Panc1 (cell line): ENCODE measurements at regions not wholly inside any gene's neighbourhood (a gene's known extent, or its start where the extent isn't known, plus 50 kb on each side); places are given as distances from the start of the nearest gene placed in this dataset.

ENCODE experiments used
- ATAC-seq: fragments of 200-7000 bp; cut with Tn5 transposase; 2 replicates; pipeline ENCODE4 v1.9.1; 2020; ENCODE audit warnings: mild to moderate bottlenecking, moderate library complexity
- BruUV-seq: library from RNA; stranded (reverse); fragments of 400-500 nt; replicated peaks from 2 replicates; lab custom pipeline; 2021; lab: Mats Ljungman, UMichigan
- CTCF ChIA-PET: fragments of 300-600 bp; sonication (Branson Sonifier 250); formaldehyde crosslinking; loops from one replicate; lab custom pipeline; 2022; ENCODE audit warnings: antibody characterized with exemption; lab: Charles Lee
- POLR2A ChIA-PET: fragments of 300-600 bp; sonication (Branson Sonifier 250); formaldehyde crosslinking; loops from one replicate; lab custom pipeline; 2022; ENCODE audit warnings: antibody characterized with exemption; lab: Charles Lee
- DNase-seq: peaks from one replicate; pipeline ENCODE4 v3.0.0-alpha.2; 2010; ENCODE audit warnings: low read depth, low spot score
- H3K27ac ChIP-seq: 2 replicates; pipeline ENCODE4 v1.5.1; 2011; ENCODE audit warnings: mild to moderate bottlenecking, low read length, inconsistent platforms
- H3K27me3 ChIP-seq: fragments of 200-500 bp; sonication (Bioruptor generic); 2 replicates; pipeline ENCODE4 v1.6.0; 2014; ENCODE audit warnings: low read length, inconsistent platforms; ENCODE audit not compliant: control insufficient read depth, insufficient read depth
- H3K36me3 ChIP-seq: fragments of 200-500 bp; sonication (Bioruptor generic); 2 replicates; pipeline ENCODE4 v1.5.1; 2014; ENCODE audit warnings: inconsistent platforms, mild to moderate bottlenecking, low read length, moderate library complexity; ENCODE audit not compliant: control insufficient read depth, insufficient read depth
- H3K4me1 ChIP-seq: 2 replicates; pipeline ENCODE4 v1.5.1; 2011; ENCODE audit warnings: inconsistent platforms, mild to moderate bottlenecking, low read length, moderate library complexity; ENCODE audit not compliant: control insufficient read depth, insufficient read depth
- H3K4me3 ChIP-seq, 2 experiments: 2 replicates each; pipeline ENCODE4 v1.5.1; 2011 to 2012; ENCODE audit warnings: low read depth in 2 of 2, low read length in 2 of 2, mild to moderate bottlenecking in 2 of 2, inconsistent platforms in 1 of 2, moderate library complexity in 1 of 2
- H3K9me3 ChIP-seq: fragments of 200-500 bp; sonication (Bioruptor generic); 2 replicates; pipeline ENCODE4 v1.5.1; 2014; ENCODE audit warnings: low read depth, mild to moderate bottlenecking, inconsistent platforms, low read length, moderate library complexity; ENCODE audit not compliant: control insufficient read depth, insufficient read depth
- CTCF ChIP-seq: fragments of 450-650 bp; IDR thresholded peaks from 2 replicates; pipeline ENCODE4 v1.5.1; 2017; ENCODE audit warnings: mild to moderate bottlenecking
- POLR2AphosphoS5 ChIP-seq: IDR thresholded peaks from 2 replicates; pipeline ENCODE4 v1.6.1; 2012; ENCODE audit warnings: mild to moderate bottlenecking, low read depth, low read length, moderate library complexity
- SIN3A ChIP-seq: IDR thresholded peaks from 2 replicates; pipeline ENCODE4 v1.6.1; 2012; ENCODE audit warnings: low read depth, mild to moderate bottlenecking, low read length, moderate library complexity, borderline replicate concordance; ENCODE audit not compliant: insufficient read depth
- TCF7L2 ChIP-seq: IDR thresholded peaks from 2 replicates; pipeline ENCODE4 v1.6.1; 2011; ENCODE audit warnings: mild to moderate bottlenecking, low read depth, low read length, inconsistent platforms
- in situ Hi-C: cut with HindIII; loops from 2 replicates; pipeline ENCODE4 v1.10.0; 2016; ENCODE audit warnings: low sequenced_read_pairs, low pct_unique_long_range_greater_than_20kb
- intact Hi-C: fragments of 100-400 bp; cut with micrococcal nuclease; formaldehyde crosslinking; loops from one replicate; pipeline ENCODE4 v1.10.0; 2022; ENCODE audit not compliant: unreplicated experiment
- TF ChIP-seq, protein P1 (sequence below), 2 experiments: IDR thresholded peaks; 2 replicates each; pipeline ENCODE4 v1.6.1; 2011 to 2012; ENCODE audit warnings: low read depth in 2 of 2, control low read depth in 1 of 2, low read length in 1 of 2, mild to moderate bottlenecking in 1 of 2, moderate library complexity in 1 of 2; ENCODE audit not compliant: insufficient read depth in 1 of 2

GRCh38 chr5:54772684-54773083, 212.7 kb downstream of the ESM1 start:
- ChIA-PET CTCF (no interaction called here), POLR2A (no interaction called here)
- in situ Hi-C loops (no loop called here), intact Hi-C loops (no loop called here)
- BruUV-seq = no TSS peak
- H3K36me3 ChIP-seq = no peaks in the 10 kb centered on the region
- no peak for DNase-seq
- no peak overlapping the region for H3K27ac ChIP-seq
- TF ChIP-seq TCF7L2 = no peak
- no peak for TF ChIP-seq SIN3A
- no peak for TF ChIP-seq POLR2AphosphoS5
- TF ChIP-seq, protein P1, sequence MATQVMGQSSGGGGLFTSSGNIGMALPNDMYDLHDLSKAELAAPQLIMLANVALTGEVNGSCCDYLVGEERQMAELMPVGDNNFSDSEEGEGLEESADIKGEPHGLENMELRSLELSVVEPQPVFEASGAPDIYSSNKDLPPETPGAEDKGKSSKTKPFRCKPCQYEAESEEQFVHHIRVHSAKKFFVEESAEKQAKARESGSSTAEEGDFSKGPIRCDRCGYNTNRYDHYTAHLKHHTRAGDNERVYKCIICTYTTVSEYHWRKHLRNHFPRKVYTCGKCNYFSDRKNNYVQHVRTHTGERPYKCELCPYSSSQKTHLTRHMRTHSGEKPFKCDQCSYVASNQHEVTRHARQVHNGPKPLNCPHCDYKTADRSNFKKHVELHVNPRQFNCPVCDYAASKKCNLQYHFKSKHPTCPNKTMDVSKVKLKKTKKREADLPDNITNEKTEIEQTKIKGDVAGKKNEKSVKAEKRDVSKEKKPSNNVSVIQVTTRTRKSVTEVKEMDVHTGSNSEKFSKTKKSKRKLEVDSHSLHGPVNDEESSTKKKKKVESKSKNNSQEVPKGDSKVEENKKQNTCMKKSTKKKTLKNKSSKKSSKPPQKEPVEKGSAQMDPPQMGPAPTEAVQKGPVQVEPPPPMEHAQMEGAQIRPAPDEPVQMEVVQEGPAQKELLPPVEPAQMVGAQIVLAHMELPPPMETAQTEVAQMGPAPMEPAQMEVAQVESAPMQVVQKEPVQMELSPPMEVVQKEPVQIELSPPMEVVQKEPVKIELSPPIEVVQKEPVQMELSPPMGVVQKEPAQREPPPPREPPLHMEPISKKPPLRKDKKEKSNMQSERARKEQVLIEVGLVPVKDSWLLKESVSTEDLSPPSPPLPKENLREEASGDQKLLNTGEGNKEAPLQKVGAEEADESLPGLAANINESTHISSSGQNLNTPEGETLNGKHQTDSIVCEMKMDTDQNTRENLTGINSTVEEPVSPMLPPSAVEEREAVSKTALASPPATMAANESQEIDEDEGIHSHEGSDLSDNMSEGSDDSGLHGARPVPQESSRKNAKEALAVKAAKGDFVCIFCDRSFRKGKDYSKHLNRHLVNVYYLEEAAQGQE (IDR thresholded peaks at IDR 0.05; ENCODE audit: insufficient read depth in 1 of 2, low read depth in 2 of 2, low read length in 1 of 2) = no peak
- no peak for TF ChIP-seq CTCF
- H3K4me3 ChIP-seq = no peak overlapping the region
- H3K9me3 ChIP-seq = no peaks in the 10 kb centered on the region
- no peak for ATAC-seq
- no peaks in the 10 kb centered on the region for H3K27me3 ChIP-seq
- no peaks in the 10 kb centered on the region for H3K4me1 ChIP-seq

- BruUV-seq = no TSS peak
- intact Hi-C loops = no loop called here
- H3K4me1 ChIP-seq = no peaks in the 10 kb centered on the region
- no peak overlapping the region for H3K4me3 ChIP-seq
- TF ChIP-seq CTCF = no peak
- no peak for TF ChIP-seq SIN3A
- TF ChIP-seq, protein P1 (IDR thresholded peaks at IDR 0.05; ENCODE audit: insufficient read depth in 1 of 2, low read depth in 2 of 2, low read length in 1 of 2) = no peak
- TF ChIP-seq TCF7L2 = no peak
- TF ChIP-seq POLR2AphosphoS5 = no peak
- POLR2A ChIA-PET = no interaction called here
- CTCF ChIA-PET = no interaction called here
- DNase-seq (no peak), ATAC-seq (no peak)
- H3K27me3 ChIP-seq = no peaks in the 10 kb centered on the region
- H3K36me3 ChIP-seq = no peaks in the 10 kb centered on the region
- no peaks in the 10 kb centered on the region for H3K9me3 ChIP-seq
- H3K27ac ChIP-seq = no peak overlapping the region
- in situ Hi-C loops = no loop called here
Measured at GRCh38 chr5:54772231-54772630, 213.2 kb downstream of the ESM1 start.
